Common myeloid progenitor, CD34-positive (primary cell): ENCODE measurements at regions not wholly inside any gene's neighbourhood (a gene's known extent, or its start where the extent isn't known, plus 50 kb on each side); places are given as distances from the start of the nearest gene placed in this dataset.

Source experiments
- CTCF ChIA-PET: fragments of 350-600 bp; sonication (Branson Sonifier 250); formaldehyde crosslinking; loops from one replicate; lab custom pipeline; 2021; ENCODE audit warnings: antibody characterized with exemption; lab: Charles Lee
- POLR2A ChIA-PET: fragments of 350-600 bp; sonication (Branson Sonifier 250); formaldehyde crosslinking; loops from one replicate; lab custom pipeline; 2021; ENCODE audit warnings: antibody characterized with exemption; lab: Charles Lee
- DNase-seq, 3 donors: peaks; one replicate each; pipeline versions ENCODE4 v3.0.0 to v3.0.0-alpha.2; 2013
- H3K27ac ChIP-seq, 2 experiments: 1 replicate in 1 of 2; 2 replicates in 1 of 2; pipeline ENCODE4 v1.7.0; 2013; ENCODE audit warnings: inconsistent platforms in 2 of 2, low read length in 2 of 2, mild to moderate bottlenecking in 2 of 2, low read depth in 1 of 2, moderate library complexity in 1 of 2; ENCODE audit not compliant: severe bottlenecking in 2 of 2, insufficient read depth in 1 of 2, poor library complexity in 1 of 2
- H3K27me3 ChIP-seq, 5 experiments: replicated peaks in 2 of 5; 1 replicate in 3 of 5; 2 replicates in 2 of 5; pipeline versions ENCODE4 v1.6.1 to v1.7.0; 2013; ENCODE audit warnings: low read length in 4 of 5, mild to moderate bottlenecking in 2 of 5, moderate library complexity in 2 of 5, inconsistent platforms in 1 of 5; ENCODE audit not compliant: insufficient read depth in 5 of 5, control insufficient read depth in 4 of 5
- H3K36me3 ChIP-seq, 4 experiments: 1 replicate in 2 of 4; 2 replicates in 2 of 4; pipeline versions ENCODE4 v1.6.1 to v1.7.0; 2013; ENCODE audit warnings: low read length in 3 of 4, control low read depth in 1 of 4, mild to moderate bottlenecking in 1 of 4; ENCODE audit not compliant: control insufficient read depth in 4 of 4, insufficient read depth in 4 of 4
- H3K4me1 ChIP-seq, 4 experiments: 1 replicate in 3 of 4; 2 replicates in 1 of 4; pipeline versions ENCODE4 v1.6.1 to v1.7.1; 2013; ENCODE audit warnings: low read length in 3 of 4, mild to moderate bottlenecking in 3 of 4, control low read depth in 1 of 4, inconsistent platforms in 1 of 4, moderate library complexity in 1 of 4; ENCODE audit not compliant: control insufficient read depth in 4 of 4, insufficient read depth in 4 of 4; ENCODE audit errors: control extremely low read depth in 1 of 4
- H3K4me3 ChIP-seq, 7 experiments: 1 replicate in 4 of 7; 2 replicates in 3 of 7; pipeline versions ENCODE4 v1.5.1 to v1.7.0; 2013; ENCODE audit warnings: mild to moderate bottlenecking in 7 of 7, low read length in 6 of 7, moderate library complexity in 6 of 7, inconsistent platforms in 2 of 7, low read depth in 2 of 7, control low read depth in 1 of 7; ENCODE audit not compliant: insufficient read depth in 4 of 7, control insufficient read depth in 1 of 7; ENCODE audit errors: extremely low read depth in 1 of 7
- H3K9me3 ChIP-seq, 5 experiments: 1 replicate in 4 of 5; 2 replicates in 1 of 5; pipeline versions ENCODE4 v1.6.1 to v1.7.1; 2013; ENCODE audit warnings: low read length in 4 of 5, mild to moderate bottlenecking in 2 of 5, inconsistent platforms in 1 of 5, low read depth in 1 of 5, moderate library complexity in 1 of 5; ENCODE audit not compliant: control insufficient read depth in 4 of 5, insufficient read depth in 2 of 5; ENCODE audit errors: control extremely low read depth in 1 of 5
- WGBS: methylation state at CpG from one replicate; pipeline ENCODE4 v1.1.5; 2013; ENCODE audit not compliant: insufficient coverage; 5-methylcytosine and 5-hydroxymethylcytosine counted together

DNA sequence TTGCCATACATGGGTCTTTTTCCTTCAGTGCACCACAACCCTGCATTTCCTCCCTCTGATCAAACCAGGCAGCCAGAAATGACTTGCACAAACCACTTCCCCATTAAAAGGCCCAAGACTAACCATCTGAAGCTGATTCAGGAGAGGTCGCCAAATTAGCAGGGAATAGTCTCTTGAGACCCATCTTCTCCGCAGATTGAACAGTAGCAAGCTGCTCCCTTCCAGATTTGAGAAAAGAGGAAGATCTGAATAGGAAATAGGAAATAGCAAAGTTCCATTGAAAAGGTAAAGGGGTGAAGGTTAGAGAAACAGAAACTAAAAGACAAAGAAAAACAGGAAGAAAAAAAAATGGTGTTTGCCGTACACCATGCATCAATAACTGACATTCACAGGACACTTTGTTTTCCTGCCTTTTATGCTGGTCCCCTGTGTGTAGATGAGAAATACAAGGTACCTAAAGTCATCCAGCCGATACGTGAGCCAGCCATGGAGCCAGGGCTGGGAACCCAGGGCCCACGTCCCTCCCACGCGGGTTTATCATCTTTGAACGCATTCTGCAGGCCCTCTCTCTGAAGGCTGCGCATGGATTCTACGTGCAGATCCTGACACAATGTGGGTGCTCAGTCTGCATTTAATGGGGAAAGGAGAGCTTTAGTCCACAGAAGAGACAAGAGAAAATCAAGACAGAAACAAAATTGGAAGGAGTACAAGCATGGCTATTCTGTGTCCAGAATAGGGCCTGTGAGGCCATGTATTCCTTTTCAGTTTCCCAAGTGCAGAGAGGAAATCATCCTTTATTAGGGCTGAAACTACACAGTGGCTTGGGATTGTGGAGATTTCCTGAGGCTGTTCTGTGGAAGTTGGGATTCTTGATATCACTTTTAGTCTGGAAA is 268.4 kb upstream of the NPVF start:
- WGBS: 49% methylated on average over 10 of the region's 11 CpGs
- ChIA-PET CTCF (interaction anchor here (1.3 to 1.4 kb wide), 2 partner anchors 9 to 11 kb away, joined by 4 to 5 read pairs; no protein-coding TSS in a partner anchor), POLR2A (no interaction called here)
- H3K9me3 ChIP-seq: no peaks in the 10 kb centered on the region
- H3K27ac ChIP-seq: peak overlapping the region; percentile 36 to 85
- H3K4me1 ChIP-seq: peaks cover 6 to 28% (median 22%) of the 10 kb centered on the region in 4 experiments
- peak; percentile 81 to 94 (median 89) for DNase-seq
- peak overlapping the region in 6 of 7 experiments; percentile 37 to 73 (median 52) for H3K4me3 ChIP-seq
- H3K27me3 ChIP-seq: no peaks in the 10 kb centered on the region
- H3K36me3 ChIP-seq: no peaks in the 10 kb centered on the region

DNA sequence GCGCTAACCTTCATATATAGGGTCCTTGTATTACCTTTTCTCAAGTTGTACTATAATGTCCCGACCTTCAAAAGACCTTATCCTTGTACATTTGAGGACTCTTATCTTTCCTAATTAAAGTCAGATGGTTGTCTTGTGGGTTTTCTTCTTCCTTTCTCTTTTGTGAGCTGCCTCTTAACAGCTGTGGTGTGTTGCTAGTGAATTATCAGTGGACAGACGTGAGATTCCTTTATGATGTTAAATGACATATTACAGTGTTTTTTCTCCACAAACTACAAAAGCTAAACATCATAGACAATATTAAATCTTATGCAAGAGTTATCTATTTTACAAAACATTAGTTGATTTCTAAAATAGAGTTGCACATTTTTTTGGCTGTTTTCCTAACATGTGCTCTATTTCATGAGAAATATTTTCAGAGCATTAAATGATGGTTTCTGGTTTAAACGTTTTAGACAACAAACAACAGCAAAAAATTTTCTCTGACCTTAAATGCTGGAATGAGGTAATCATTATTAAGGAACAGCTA is 272.2 kb upstream of the NPVF start:
- peak in 2 of 3 donors; percentile 5 to 9 for DNase-seq
- Histone ChIP-seq H3K4me1 (peaks cover 6 to 18% (median 16%) of the 10 kb centered on the region in 4 experiments), H3K9me3 (no peaks in the 10 kb centered on the region), H3K36me3 (no peaks in the 10 kb centered on the region), H3K27me3 (no peaks in the 10 kb centered on the region), H3K27ac (no peak overlapping the region), H3K4me3 (no peak overlapping the region)
- POLR2A ChIA-PET: interaction anchor here (0.7 kb wide), 1 partner anchor 13 kb away, joined by 4 read pairs; no protein-coding TSS in a partner anchor
- CTCF ChIA-PET: interaction anchor here (1.6 kb wide), 1 partner anchor 14 kb away, joined by 3 read pairs; no protein-coding TSS in a partner anchor
- WGBS: no CpG with 5 or more reads among the region's 4 CpGs

DNA sequence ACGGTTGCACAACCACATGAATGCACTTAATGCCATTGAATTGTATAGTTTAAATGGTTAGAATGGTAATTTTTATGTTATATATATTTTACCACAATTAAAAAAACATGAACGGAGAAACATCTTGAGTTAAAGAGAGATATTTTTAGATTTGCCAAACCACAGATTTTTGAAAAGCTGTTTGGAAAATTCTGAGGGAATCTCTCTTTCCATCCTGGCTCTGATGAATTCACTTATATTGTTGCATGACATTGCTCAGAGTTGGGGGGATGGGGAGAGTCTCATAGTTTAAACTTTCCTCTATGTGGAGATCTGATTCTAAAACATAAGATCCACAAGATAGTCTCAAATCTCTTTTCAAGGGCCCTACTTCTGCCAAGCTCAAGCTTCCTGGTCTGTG is 275.0 kb upstream of the NPVF start:
- Histone ChIP-seq H3K9me3 (no peaks in the 10 kb centered on the region), H3K4me3 (no peak overlapping the region), H3K27ac (no peak overlapping the region), H3K4me1 (no peaks in the 10 kb centered on the region), H3K36me3 (no peaks in the 10 kb centered on the region), H3K27me3 (no peaks in the 10 kb centered on the region)
- ChIA-PET POLR2A (no interaction called here), CTCF (interaction anchor here (1.3 kb wide), 1 partner anchor 27 kb away, joined by 4 read pairs; no protein-coding TSS in a partner anchor)
- no peak for DNase-seq
- 100% methylated on average over 1 of the region's 2 CpGs for WGBS

DNA sequence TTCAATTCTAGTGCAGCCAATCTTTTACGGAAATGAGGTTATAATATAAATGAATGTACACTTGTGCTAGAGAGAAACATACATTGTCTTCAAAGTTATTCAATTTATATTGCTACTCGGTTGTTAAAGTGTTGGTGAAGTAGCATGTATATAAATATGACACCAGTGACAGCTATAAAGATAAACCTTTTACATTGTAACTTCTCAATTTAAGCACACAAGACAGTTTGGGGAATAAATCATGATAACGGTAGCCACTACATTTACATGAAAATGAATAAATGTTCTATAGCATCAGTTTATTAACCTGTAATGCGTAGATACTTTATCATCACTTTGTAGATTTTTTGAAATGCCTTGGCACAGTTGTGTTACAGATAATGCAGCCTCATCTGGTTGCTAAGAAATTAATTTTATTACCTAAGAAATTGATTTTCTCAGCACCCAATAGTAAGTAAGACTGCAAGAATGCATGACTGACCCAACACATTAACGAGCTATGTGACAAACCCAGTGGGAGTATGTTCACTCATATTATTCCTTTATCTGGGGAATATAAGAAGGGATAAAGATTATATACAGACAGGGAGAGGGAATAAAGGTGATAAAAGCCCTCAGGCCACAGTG is 283.9 kb upstream of the NPVF start:
- CTCF ChIA-PET: no interaction called here
- H3K27ac ChIP-seq: no peak overlapping the region
- peaks cover 0 to 4% (median 0%) of the 10 kb centered on the region in 5 experiments for H3K9me3 ChIP-seq

DNA sequence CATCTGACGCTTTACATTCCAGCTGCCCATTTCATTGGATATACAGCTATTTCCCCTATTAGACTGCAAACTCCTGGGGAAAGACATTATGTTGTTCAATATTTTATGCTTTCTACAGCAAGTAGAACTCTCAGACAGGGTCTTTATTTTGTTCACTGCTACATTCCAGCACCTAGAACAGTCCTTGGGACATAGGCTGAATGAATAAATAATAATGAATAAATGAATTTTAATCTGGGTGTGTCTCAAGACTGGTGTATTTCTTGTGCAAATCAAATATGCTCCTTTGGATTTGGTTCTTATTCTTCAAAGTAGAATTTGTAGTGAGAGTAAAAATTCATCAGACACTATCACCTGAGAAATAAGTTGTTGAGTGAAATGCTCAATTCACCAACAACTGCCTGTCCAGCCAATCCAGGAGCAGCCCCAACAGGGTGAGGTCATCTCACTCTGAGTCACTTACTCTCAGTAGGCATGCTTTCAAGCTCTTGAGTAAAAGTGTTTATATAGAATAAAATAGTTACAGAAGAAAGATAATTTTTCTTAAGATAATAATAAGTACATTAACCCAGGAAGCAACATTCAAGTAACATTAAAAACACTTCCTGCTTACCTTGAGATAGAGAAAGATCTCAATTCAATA is 287.5 kb upstream of the NPVF start:
- Histone ChIP-seq H3K27ac (no peak overlapping the region), H3K36me3 (no peaks in the 10 kb centered on the region), H3K4me3 (no peak overlapping the region), H3K9me3 (no peaks in the 10 kb centered on the region), H3K27me3 (no peaks in the 10 kb centered on the region), H3K4me1 (no peaks in the 10 kb centered on the region)
- ChIA-PET CTCF (no interaction called here), POLR2A (no interaction called here)
- 100% methylated on average over 1 of the region's 1 CpG for WGBS
- DNase-seq: no peak

More for the DNA sequence above, 283.9 kb upstream of the NPVF start:
- Histone ChIP-seq H3K36me3 (no peaks in the 10 kb centered on the region), H3K4me3 (no peak overlapping the region), H3K4me1 (no peaks in the 10 kb centered on the region), H3K27me3 (no peaks in the 10 kb centered on the region)
- DNase-seq: no peak
- no CpG with 5 or more reads among the region's 5 CpGs for WGBS
- POLR2A ChIA-PET: interaction anchor here (0.5 kb wide), 1 partner anchor 96 kb away, joined by 3 read pairs; no protein-coding TSS in a partner anchor

DNA sequence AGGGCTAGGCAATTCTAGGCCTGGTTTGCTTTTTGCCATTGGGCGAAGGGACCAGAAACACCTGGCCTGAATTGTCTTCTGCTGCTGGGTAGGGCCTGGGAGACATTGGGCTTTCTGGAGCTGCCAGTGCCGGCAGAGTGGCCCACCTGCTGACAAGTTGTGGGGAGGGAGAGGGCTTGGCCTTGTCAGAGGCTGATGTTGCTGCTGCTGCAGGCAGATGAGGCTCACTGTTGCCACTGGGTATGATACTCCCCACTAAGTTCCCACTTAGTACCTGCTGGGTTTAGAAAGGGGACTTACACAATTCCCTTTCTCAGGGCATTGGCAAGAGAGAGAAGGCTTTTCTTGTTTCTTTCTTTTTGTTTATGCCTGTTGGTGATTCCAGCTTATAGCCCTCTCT is 289.6 kb upstream of the NPVF start:
- no peak overlapping the region for H3K27ac ChIP-seq
- ChIA-PET POLR2A (no interaction called here), CTCF (no interaction called here)
- DNase-seq: no peak
- WGBS: 94% methylated on average over 2 of the region's 2 CpGs
- H3K4me1 ChIP-seq: no peaks in the 10 kb centered on the region
- no peaks in the 10 kb centered on the region for H3K9me3 ChIP-seq
- H3K4me3 ChIP-seq: no peak overlapping the region
- no peaks in the 10 kb centered on the region for H3K36me3 ChIP-seq
- no peaks in the 10 kb centered on the region for H3K27me3 ChIP-seq
